GM12865 (cell line): ENCODE measurements at regions not wholly inside any gene's neighbourhood (a gene's known extent, or its start where the extent isn't known, plus 50 kb on each side); places are given as distances from the start of the nearest gene placed in this dataset.

Source experiments
- DNase-seq: peaks from one replicate; pipeline ENCODE4 v3.0.0; 2010; ENCODE audit warnings: low read depth
- H3K4me3 ChIP-seq: 2 replicates; pipeline ENCODE4 v1.5.1; 2011; ENCODE audit warnings: mild to moderate bottlenecking, low read depth, low read length, control low read depth
- TF ChIP-seq, protein P1 (sequence below): IDR thresholded peaks from 2 replicates; pipeline ENCODE4 v1.5.1; 2011; ENCODE audit warnings: low read length, control low read depth, low read depth, inconsistent platforms; ENCODE audit not compliant: insufficient read depth; ENCODE audit errors: missing control alignments

DNA sequence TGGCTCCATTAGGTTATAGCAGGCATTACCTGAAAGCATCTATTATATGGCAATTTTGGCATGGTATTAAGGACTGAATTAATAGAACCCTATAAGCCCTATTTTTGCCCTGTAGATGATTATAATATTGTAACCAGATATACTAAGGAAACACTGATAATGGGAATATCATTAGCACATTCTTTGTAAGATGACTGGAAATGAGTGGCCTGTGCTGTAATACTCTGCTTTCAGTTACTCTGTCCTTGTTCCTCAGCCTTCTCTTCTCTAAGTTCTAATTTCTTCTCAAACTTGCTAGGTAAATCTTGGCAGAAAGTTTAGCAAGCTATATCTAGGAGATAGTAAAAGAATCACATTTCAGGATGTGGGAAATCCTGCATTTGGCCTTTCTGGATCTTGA lies 74.0 kb upstream of the ITPRID2 start:
- H3K4me3 ChIP-seq = no peak overlapping the region
- TF ChIP-seq, protein P1, sequence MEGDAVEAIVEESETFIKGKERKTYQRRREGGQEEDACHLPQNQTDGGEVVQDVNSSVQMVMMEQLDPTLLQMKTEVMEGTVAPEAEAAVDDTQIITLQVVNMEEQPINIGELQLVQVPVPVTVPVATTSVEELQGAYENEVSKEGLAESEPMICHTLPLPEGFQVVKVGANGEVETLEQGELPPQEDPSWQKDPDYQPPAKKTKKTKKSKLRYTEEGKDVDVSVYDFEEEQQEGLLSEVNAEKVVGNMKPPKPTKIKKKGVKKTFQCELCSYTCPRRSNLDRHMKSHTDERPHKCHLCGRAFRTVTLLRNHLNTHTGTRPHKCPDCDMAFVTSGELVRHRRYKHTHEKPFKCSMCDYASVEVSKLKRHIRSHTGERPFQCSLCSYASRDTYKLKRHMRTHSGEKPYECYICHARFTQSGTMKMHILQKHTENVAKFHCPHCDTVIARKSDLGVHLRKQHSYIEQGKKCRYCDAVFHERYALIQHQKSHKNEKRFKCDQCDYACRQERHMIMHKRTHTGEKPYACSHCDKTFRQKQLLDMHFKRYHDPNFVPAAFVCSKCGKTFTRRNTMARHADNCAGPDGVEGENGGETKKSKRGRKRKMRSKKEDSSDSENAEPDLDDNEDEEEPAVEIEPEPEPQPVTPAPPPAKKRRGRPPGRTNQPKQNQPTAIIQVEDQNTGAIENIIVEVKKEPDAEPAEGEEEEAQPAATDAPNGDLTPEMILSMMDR = no peak
- no peak for DNase-seq

DNA sequence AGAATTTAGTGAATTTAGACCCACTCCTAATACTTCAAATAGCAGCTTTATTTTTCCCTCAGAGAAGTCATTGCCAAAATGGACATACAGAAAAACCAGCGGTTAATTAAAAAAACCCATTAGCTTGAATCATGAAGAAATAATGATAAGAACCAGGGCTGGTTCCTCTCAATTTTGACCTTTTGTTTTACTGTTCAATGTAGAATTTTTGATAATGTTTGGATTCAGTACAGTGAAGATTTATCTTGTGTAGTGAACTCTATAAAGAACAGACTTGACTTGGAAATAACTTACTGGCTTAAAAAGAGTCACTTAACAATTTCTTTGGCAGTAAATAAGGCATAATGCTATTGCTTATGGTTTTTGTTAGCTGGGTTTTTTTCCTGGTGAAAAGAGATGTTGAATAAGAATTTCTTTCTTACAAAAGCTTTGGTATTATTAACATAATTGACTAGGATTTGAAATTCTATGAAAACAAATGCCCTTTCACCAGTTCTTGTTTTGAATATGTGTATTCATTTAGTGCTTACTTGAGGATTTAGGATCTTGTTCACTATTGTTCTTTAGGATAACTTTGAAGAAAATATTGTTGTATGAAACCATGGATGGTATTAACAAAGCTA lies 73.4 kb upstream of the ITPRID2 start:
- TF ChIP-seq, protein P1 = no peak
- H3K4me3 ChIP-seq = no peak overlapping the region
- no peak for DNase-seq

DNA sequence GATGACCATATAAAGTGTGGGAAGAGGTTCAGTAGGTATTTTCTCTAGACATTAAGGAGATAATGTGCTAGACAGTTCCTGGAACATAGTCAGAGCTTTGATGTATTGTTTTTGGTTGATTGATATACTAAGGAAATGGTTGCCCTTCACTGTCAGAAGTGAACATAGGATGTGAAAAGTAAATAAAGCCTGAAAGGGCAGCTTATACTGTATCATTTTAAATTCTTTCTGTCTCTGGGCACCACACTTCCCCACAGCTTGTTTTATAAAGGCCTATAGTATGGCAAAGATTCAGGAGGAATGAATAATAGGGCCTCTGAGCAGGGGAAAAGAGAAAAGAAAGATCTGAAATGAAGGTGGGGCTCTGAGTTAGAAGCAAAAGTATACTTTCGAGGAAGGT lies 72.7 kb upstream of the ITPRID2 start:
- DNase-seq = no peak
- TF ChIP-seq, protein P1 = no peak
- H3K4me3 ChIP-seq = no peak overlapping the region

DNA sequence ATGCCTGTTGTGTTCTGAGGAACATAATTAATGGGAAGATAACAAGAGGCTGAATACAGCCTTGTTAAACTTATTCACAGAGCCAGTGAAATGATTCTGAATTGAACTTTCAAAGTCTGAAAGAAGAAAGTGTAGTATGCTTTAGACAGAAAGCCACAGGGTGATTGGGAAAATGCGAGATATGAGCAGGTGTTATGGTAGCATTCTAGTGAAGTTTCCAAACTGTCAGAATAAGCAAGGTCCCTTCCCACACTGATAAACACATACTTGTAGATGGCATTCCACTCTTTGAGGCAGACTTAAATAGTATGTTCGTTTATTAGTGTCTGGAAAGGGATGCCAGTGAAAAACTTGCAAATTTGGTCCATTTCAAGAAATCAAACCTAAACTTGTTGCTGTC lies 70.5 kb upstream of the ITPRID2 start:
- TF ChIP-seq, protein P1 = no peak
- no peak overlapping the region for H3K4me3 ChIP-seq
- DNase-seq = no peak

DNA sequence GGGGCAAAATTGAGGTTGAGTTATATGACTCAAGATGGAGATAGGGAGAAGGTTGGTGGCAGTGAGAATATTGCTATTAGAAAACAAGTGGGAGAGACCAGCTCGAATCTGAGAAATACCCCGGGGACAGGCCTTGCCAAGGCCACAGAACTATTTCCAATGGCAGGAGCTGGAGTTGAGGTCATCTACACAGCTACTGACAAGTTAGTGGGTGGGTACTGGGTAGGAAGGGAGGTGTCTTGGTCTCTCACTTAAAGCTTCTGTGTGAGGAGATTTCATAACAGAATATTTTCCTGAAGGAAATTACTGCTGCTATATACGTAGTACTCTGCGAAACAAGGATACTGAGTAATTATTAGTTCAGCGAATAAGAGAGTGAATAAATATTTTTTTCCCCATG lies 69.4 kb upstream of the ITPRID2 start:
- DNase-seq = no peak
- TF ChIP-seq, protein P1 = no peak
- H3K4me3 ChIP-seq = no peak overlapping the region

DNA sequence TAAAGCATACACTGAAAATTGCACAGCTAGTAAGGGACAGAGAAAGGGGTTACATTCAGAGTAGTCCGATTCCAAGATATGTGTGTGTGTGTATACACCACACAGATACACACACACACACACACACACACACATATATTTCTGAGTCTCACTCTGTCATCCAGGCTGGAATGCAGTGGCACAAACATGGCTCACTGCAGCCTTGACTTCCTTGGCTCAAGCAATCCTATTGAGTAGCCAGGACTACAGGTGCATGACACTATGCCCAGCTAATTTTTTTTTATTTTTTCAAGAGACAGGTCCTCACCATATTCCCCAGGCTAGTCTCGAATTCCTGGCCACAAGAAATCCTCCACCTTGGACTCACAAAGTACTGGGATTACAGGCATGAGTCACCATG lies 68.1 kb upstream of the ITPRID2 start:
- no peak for DNase-seq
- TF ChIP-seq, protein P1 = no peak
- no peak overlapping the region for H3K4me3 ChIP-seq

DNA sequence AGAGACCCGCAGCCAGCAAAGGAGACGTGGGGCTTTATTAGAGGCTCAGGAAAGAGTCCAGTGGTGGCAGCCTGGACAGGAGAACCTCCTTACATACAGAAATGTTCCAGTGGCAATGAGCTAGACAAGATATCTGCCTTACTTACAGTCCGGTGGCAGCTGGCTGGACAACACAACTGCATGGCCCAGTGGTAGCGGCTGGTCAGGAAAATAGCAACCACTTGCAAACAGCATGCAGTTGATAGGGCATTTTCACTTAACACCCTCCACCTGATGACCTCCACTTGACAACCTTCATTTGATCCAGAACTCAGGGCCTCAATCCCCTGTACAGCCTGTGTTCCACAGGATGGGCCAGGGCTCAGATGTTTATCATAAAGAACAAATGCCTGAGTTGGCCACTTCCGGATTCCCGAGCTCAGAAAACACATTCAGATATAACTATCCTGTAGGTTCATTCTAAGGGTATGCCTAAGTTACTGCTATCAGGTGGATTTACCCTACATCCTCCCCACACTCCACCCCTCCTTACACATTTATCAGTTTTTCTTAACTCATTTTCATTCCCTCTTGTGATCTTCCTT lies 63.3 kb upstream of the ITPRID2 start:
- H3K4me3 ChIP-seq = no peak overlapping the region
- TF ChIP-seq, protein P1 = no peak
- DNase-seq = no peak
